Right atrium auricular region (tissue), 2 donors: ENCODE measurements at regions not wholly inside any gene's neighbourhood (a gene's known extent, or its start where the extent isn't known, plus 50 kb on each side); places are given as distances from the start of the nearest gene placed in this dataset.

Experiments
- DNase-seq: peaks from one replicate; pipeline ENCODE4 v3.0.0-alpha.2; 2019; ENCODE audit warnings: low spot score
- H3K27ac ChIP-seq, 2 donors: fragments of 200-600 bp; sonication (generic); 1 replicate in 1 of 2; 2 replicates in 1 of 2; pipeline ENCODE4 v1.5.1; 2016 to 2019
- H3K27me3 ChIP-seq, 2 donors: fragments of 200-600 bp; sonication (generic); one replicate each; pipeline versions ENCODE4 v1.5.1 to v1.6.0; 2017 to 2019
- H3K36me3 ChIP-seq: fragments of 200-600 bp; sonication (generic); one replicate; pipeline ENCODE4 v1.5.1; 2016
- H3K4me1 ChIP-seq, 2 donors: fragments of 200-600 bp; sonication (generic); one replicate each; pipeline versions ENCODE4 v1.5.1 to v1.6.0; 2017 to 2019
- H3K4me3 ChIP-seq, 2 donors: fragments of 200-600 bp; sonication (generic); 1 replicate in 1 of 2; 2 replicates in 1 of 2; pipeline ENCODE4 v1.5.1; 2017 to 2019; ENCODE audit warnings: mild to moderate bottlenecking in 1 of 2, moderate library complexity in 1 of 2
- H3K9me3 ChIP-seq, 2 donors: fragments of 200-600 bp; sonication (generic); one replicate each; pipeline ENCODE4 v1.5.1; 2019
- TF ChIP-seq, protein P1 (sequence below), 2 donors: fragments of 200-600 bp; sonication (generic); IDR thresholded peaks; one replicate each; pipeline ENCODE4 v1.5.1; 2019; ENCODE audit warnings: antibody characterized with exemption in 2 of 2

DNA sequence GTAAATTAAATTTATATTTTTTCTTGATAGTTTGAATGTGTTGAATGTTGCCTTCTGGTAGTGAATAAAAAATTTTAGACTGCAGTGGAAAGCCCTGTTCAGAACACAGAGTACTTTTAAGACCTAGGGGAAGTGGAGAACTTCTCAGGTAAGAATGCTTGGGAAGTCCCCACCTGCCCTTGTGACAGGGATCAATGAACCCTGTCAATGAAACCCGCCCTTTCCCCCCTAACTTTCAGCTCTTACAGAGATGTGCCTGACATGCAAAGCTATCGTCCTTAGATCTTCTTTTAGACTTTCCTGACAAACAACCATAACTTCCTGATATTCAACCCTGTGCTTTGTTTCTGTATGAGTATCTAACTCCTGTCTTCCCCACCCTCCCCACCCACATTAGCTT, 562.7 kb downstream of the TLE4 start:
- TF ChIP-seq, protein P1, sequence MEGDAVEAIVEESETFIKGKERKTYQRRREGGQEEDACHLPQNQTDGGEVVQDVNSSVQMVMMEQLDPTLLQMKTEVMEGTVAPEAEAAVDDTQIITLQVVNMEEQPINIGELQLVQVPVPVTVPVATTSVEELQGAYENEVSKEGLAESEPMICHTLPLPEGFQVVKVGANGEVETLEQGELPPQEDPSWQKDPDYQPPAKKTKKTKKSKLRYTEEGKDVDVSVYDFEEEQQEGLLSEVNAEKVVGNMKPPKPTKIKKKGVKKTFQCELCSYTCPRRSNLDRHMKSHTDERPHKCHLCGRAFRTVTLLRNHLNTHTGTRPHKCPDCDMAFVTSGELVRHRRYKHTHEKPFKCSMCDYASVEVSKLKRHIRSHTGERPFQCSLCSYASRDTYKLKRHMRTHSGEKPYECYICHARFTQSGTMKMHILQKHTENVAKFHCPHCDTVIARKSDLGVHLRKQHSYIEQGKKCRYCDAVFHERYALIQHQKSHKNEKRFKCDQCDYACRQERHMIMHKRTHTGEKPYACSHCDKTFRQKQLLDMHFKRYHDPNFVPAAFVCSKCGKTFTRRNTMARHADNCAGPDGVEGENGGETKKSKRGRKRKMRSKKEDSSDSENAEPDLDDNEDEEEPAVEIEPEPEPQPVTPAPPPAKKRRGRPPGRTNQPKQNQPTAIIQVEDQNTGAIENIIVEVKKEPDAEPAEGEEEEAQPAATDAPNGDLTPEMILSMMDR (IDR thresholded peaks at IDR 0.05): no peak

DNA sequence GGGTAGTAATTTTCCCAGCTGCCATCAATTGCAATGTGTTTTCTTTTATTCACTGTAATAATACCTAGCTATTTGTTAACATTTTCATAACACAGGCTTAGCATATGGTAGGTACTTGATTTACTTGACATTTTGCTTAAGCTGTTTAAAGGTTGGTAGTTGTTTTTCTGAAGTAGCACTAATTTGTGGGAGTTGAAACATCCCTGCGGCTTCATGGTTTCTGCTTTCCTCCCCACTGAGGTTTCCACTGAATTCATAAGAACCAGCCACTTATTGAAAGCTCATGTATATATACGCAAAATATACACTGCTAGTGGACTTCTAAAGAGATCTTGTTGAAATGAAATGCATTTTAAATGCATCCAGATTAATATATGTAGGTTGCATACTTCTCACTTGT, 559.9 kb downstream of the TLE4 start:
- no peaks in the 10 kb centered on the region for H3K27me3 ChIP-seq
- DNase-seq: no peak
- TF ChIP-seq, protein P1 (IDR thresholded peaks at IDR 0.05): no peak

More for the DNA sequence above, 562.7 kb downstream of the TLE4 start:
- no peak for DNase-seq
- Histone ChIP-seq H3K4me3 (no peak overlapping the region), H3K36me3 (no peaks in the 10 kb centered on the region), H3K4me1 (no peaks in the 10 kb centered on the region), H3K9me3 (no peaks in the 10 kb centered on the region), H3K27ac (no peak overlapping the region), H3K27me3 (no peaks in the 10 kb centered on the region)

GRCh38 chr9:80127920-80128319, 556.2 kb downstream of the TLE4 start:
- Histone ChIP-seq H3K27me3 (no peaks in the 10 kb centered on the region), H3K36me3 (no peaks in the 10 kb centered on the region), H3K4me1 (no peaks in the 10 kb centered on the region), H3K4me3 (no peak overlapping the region), H3K9me3 (no peaks in the 10 kb centered on the region), H3K27ac (no peak overlapping the region)
- no peak for DNase-seq
- TF ChIP-seq, protein P1 (IDR thresholded peaks at IDR 0.05): no peak

More for the DNA sequence above, 559.9 kb downstream of the TLE4 start:
- Histone ChIP-seq H3K9me3 (no peaks in the 10 kb centered on the region), H3K4me1 (no peaks in the 10 kb centered on the region), H3K36me3 (no peaks in the 10 kb centered on the region), H3K27ac (no peak overlapping the region), H3K4me3 (no peak overlapping the region)

DNA sequence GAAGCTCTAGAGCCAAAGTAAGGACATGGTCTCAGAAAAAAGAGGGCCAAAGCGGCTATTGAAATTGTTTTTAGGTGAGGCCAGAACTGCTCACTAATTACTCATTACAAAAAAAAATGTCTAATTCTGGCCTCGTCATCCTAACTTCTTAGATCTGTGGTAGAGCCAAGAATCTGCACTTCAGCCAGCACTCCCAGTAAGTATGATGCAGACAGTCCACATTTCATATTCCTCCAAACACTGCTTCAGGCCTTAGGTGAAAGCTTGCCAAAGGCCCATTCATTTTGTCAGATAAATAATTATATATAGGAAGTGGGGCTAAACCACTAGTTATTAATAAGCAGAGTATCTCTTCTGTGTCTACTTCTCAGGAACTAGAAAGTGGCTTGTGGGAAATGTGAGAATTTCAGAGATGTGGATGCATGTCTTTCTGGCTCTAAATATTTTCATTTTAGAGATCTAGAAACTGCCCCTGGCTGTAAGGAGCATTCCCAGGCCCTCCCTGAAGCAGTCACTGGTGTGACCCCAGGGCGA, 554.0 kb downstream of the TLE4 start:
- no peak for DNase-seq
- no peaks in the 10 kb centered on the region for H3K36me3 ChIP-seq
- H3K27ac ChIP-seq: no peak overlapping the region
- H3K27me3 ChIP-seq: no peaks in the 10 kb centered on the region
- no peaks in the 10 kb centered on the region for H3K9me3 ChIP-seq
- TF ChIP-seq, protein P1 (IDR thresholded peaks at IDR 0.05): no peak
- H3K4me3 ChIP-seq: no peak overlapping the region
- no peaks in the 10 kb centered on the region for H3K4me1 ChIP-seq

DNA sequence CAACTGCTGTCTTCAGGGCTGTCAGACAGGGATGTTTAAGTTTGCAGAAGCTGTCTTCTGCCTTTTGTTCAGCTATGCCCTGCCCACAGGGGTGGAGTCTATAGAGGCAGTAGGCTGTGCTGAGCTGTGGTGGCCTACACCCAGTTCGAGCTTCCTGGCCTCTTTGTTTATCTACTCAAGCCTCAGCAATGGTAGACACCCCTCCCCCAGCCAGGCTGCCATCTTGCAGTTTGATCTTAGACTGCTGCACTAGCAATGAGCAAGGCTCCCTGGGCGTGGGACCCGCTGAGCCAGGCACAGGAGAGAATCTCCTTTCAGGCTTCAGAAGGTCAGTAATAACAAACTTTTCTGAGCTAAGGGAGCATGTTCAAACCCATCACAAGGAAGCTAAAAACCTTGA, 545.3 kb downstream of the TLE4 start:
- no peaks in the 10 kb centered on the region for H3K27me3 ChIP-seq

More for the DNA sequence above, 545.3 kb downstream of the TLE4 start:
- TF ChIP-seq, protein P1 (IDR thresholded peaks at IDR 0.05): no peak
- Histone ChIP-seq H3K36me3 (no peaks in the 10 kb centered on the region), H3K9me3 (peaks cover 0 to 10% of the 10 kb centered on the region in 2 donors), H3K4me3 (no peak overlapping the region), H3K27ac (no peak overlapping the region), H3K4me1 (no peaks in the 10 kb centered on the region)
- no peak for DNase-seq
